GM12878 (cell line): ENCODE measurements at regions not wholly inside any gene's neighbourhood (a gene's known extent, or its start where the extent isn't known, plus 50 kb on each side); places are given as distances from the start of the nearest gene placed in this dataset.

Experiments used
- ATAC-seq: fragments of 200-7000 bp; cut with Tn5 transposase; 3 replicates; pipeline ENCODE4 v1.9.1; 2020; ENCODE audit warnings: mild to moderate bottlenecking, moderate library complexity
- BruUV-seq: library from RNA; stranded (reverse); fragments of 400-500 nt; replicated peaks from 2 replicates; lab custom pipeline; 2021; lab: Mats Ljungman, UMichigan
- CTCF ChIA-PET: fragments of 300-600 bp; sonication (Branson Sonifier 250); formaldehyde crosslinking; extraction: SDS; loops from one replicate; lab custom pipeline; 2021; ENCODE audit warnings: inconsistent platforms; lab: Yijun Ruan, JAX
- POLR2A ChIA-PET: fragments of 350-600 bp; formaldehyde crosslinking; extraction: SDS; loops from one replicate; lab custom pipeline; 2021; ENCODE audit warnings: inconsistent platforms; lab: Charles Lee
- RAD21 ChIA-PET: fragments of 300-600 bp; sonication (Branson Sonifier 250); formaldehyde crosslinking; loops from one replicate; lab custom pipeline; 2023; ENCODE audit warnings: antibody characterized with exemption; ENCODE audit not compliant: unreplicated experiment; lab: Charles Lee
- SMC1A ChIA-PET: fragments of 300-600 bp; sonication (Branson Sonifier 250); formaldehyde crosslinking; loops from one replicate; lab custom pipeline; 2023; ENCODE audit not compliant: unreplicated experiment, uncharacterized antibody; lab: Charles Lee
- DNase-seq: peaks from one replicate; pipeline ENCODE4 v3.0.0-alpha.2; 2011; ENCODE audit warnings: low read depth, low spot score
- FAIRE-seq: peaks from 3 replicates; lab custom pipeline; 2011; peaks lifted over from hg19 to GRCh38; lab: Jason Lieb, UNC
- H2AFZ ChIP-seq: 2 replicates; pipeline ENCODE4 v1.6.0; 2011; ENCODE audit warnings: low read depth, low read length, control low read depth; ENCODE audit not compliant: control insufficient read depth
- H3K27ac ChIP-seq: 2 replicates; pipeline ENCODE4 v1.5.1; 2011; ENCODE audit warnings: control low read depth; ENCODE audit not compliant: control insufficient read depth, insufficient read depth
- H3K27me3 ChIP-seq, 2 experiments: replicated peaks in 1 of 2; 2 replicates each; pipeline versions ENCODE4 v1.6.0 to v1.6.1; 2011; ENCODE audit warnings: low read length in 1 of 2; ENCODE audit not compliant: control insufficient read depth in 2 of 2, insufficient read depth in 2 of 2
- H3K36me3 ChIP-seq, 2 experiments: 2 replicates each; pipeline ENCODE4 v1.5.1; 2011; ENCODE audit warnings: low read length in 1 of 2; ENCODE audit not compliant: control insufficient read depth in 2 of 2, insufficient read depth in 2 of 2
- H3K4me1 ChIP-seq: 2 replicates; pipeline ENCODE4 v1.6.1; 2011; ENCODE audit warnings: mild to moderate bottlenecking, low read length, moderate library complexity, mixed read lengths; ENCODE audit not compliant: control insufficient read depth, insufficient read depth
- H3K4me2 ChIP-seq: 2 replicates; pipeline ENCODE4 v1.6.0; 2011; ENCODE audit warnings: control low read depth; ENCODE audit not compliant: control insufficient read depth, insufficient read depth
- H3K4me3 ChIP-seq: fragments of 200-600 bp; sonication (generic); 2 replicates; pipeline ENCODE4 v1.5.1; 2016
- H3K79me2 ChIP-seq: 2 replicates; pipeline ENCODE4 v1.6.0; 2011; ENCODE audit warnings: low read length; ENCODE audit not compliant: control insufficient read depth, insufficient read depth
- H3K9ac ChIP-seq: 2 replicates; pipeline ENCODE4 v1.8.0; 2011; ENCODE audit warnings: low read length, control low read depth, mixed read lengths; ENCODE audit not compliant: control insufficient read depth, insufficient read depth
- H3K9me3 ChIP-seq: replicated peaks from 3 replicates; pipeline ENCODE4 v1.5.1; 2011; ENCODE audit warnings: mild to moderate bottlenecking, low read length; ENCODE audit not compliant: control insufficient read depth, insufficient read depth
- H4K20me1 ChIP-seq: 2 replicates; pipeline ENCODE4 v1.6.0; 2011; ENCODE audit not compliant: control insufficient read depth, insufficient read depth
- BACH1 ChIP-seq: fragments of 450-650 bp; IDR thresholded peaks from 2 replicates; pipeline ENCODE4 v1.6.1; 2017; ENCODE audit warnings: mild to moderate bottlenecking, borderline replicate concordance
- BCLAF1 ChIP-seq: fragments of 450-650 bp; IDR thresholded peaks from 2 replicates; pipeline ENCODE4 v1.6.1; 2017; ENCODE audit warnings: antibody characterized with exemption, mild to moderate bottlenecking, moderate library complexity
- CBX5 ChIP-seq: sonication (generic); IDR thresholded peaks from 2 replicates; pipeline ENCODE4 v1.6.1; 2016; ENCODE audit warnings: low read depth, moderate library complexity, mild to moderate bottlenecking, inconsistent platforms
- CEBPB ChIP-seq, 2 experiments: fragments of 150-350 bp in 1 of 2; IDR thresholded peaks; 2 replicates each; pipeline ENCODE4 v1.6.1; 2012 to 2014; ENCODE audit warnings: low read depth in 2 of 2, low read length in 2 of 2, borderline replicate concordance in 1 of 2, inconsistent platforms in 1 of 2
- GATAD2B ChIP-seq: fragments of 450-650 bp; conservative IDR thresholded peaks from 2 replicates; pipeline ENCODE4 v1.6.1; 2017; ENCODE audit warnings: low read depth, mild to moderate bottlenecking, moderate library complexity
- HDGF ChIP-seq: fragments of 450-650 bp; IDR thresholded peaks from 2 replicates; pipeline ENCODE4 v1.6.1; 2016; ENCODE audit warnings: antibody characterized with exemption
- IKZF2 ChIP-seq, 2 experiments: fragments of 450-650 bp; IDR thresholded peaks; 2 replicates each; pipeline ENCODE4 v1.6.1; 2017; ENCODE audit warnings: mild to moderate bottlenecking in 2 of 2, moderate library complexity in 2 of 2
- MYC ChIP-seq: IDR thresholded peaks from 2 replicates; pipeline ENCODE4 v1.6.1; 2011; ENCODE audit warnings: mild to moderate bottlenecking, low read length, moderate library complexity, inconsistent platforms; ENCODE audit not compliant: insufficient read depth, insufficient replicate concordance, insufficient read length, severe bottlenecking
- NR2F1 ChIP-seq: fragments of 450-650 bp; conservative IDR thresholded peaks from 2 replicates; pipeline ENCODE4 v1.6.1; 2017; ENCODE audit warnings: mild to moderate bottlenecking
- PKNOX1 ChIP-seq: fragments of 450-650 bp; IDR thresholded peaks from 2 replicates; pipeline ENCODE4 v1.6.1; 2016; ENCODE audit warnings: mild to moderate bottlenecking
- RELA ChIP-seq: fragments of 450-650 bp; IDR thresholded peaks from 2 replicates; pipeline ENCODE4 v1.8.0; 2014; ENCODE audit warnings: borderline replicate concordance; ENCODE audit not compliant: partially characterized antibody
- SPI1 ChIP-seq: IDR thresholded peaks from 2 replicates; pipeline ENCODE4 v1.6.1; 2011; ENCODE audit warnings: low read depth, mild to moderate bottlenecking, low read length, moderate library complexity, borderline replicate concordance; ENCODE audit not compliant: insufficient read depth
- SRF ChIP-seq, 2 experiments: IDR thresholded peaks; 2 replicates each; pipeline ENCODE4 v1.6.1; 2011; ENCODE audit warnings: low read depth in 2 of 2, low read length in 2 of 2, mild to moderate bottlenecking in 1 of 2, moderate library complexity in 1 of 2
- STAT1 ChIP-seq: fragments of 450-650 bp; conservative IDR thresholded peaks from 2 replicates; pipeline ENCODE4 v1.6.1; 2014; ENCODE audit warnings: antibody characterized with exemption, mild to moderate bottlenecking
- WGBS: methylation state at CpG from one replicate; pipeline ENCODE4 v1.1.6; 2016; ENCODE audit warnings: low lambda C conversion rate; ENCODE audit not compliant: insufficient replicate concordance, insufficient coverage; ENCODE audit errors: missing lambda C conversion rate; 5-methylcytosine and 5-hydroxymethylcytosine counted together
- in situ Hi-C: fragments of 300-500 bp; cut with MboI; formaldehyde crosslinking; loops from 9 replicates; pipeline ENCODE4 v1.14.3; 2018; ENCODE audit warnings: mixed read lengths
- intact Hi-C: fragments of 100-400 bp; cut with micrococcal nuclease; formaldehyde crosslinking; loops from one replicate; pipeline ENCODE4 v1.14.2; 2022; ENCODE audit not compliant: unreplicated experiment

- in situ Hi-C loops = no loop called here
These were observed 280.7 kb upstream of the ZC3H15 start for GRCh38 chr2:186205254-186205911.

DNA sequence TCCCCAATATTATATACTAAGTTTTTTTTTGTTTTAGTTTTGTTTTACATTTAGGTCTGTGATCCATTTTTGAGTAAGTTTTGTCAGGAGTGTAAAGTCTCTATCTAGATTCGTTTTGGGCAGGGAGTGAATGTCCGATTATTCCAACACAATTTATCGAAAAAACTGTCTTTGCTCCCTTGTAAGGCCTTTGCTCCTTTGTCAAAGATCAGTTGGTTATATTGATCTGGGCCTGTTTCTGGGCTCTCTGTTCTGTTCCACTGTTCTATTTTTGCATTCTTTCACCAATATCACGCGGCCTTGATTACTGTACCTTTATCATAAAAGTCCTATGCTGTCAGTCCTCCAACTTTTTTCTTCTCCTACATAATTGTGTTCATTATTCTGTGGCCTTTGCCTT, 276.5 kb upstream of the ZC3H15 start:
- no peak for DNase-seq
- Histone ChIP-seq H3K4me3 (no peak overlapping the region), H3K27me3 (no peaks in the 10 kb centered on the region), H4K20me1 (no peaks in the 10 kb centered on the region), H3K27ac (no peak overlapping the region), H3K4me1 (no peaks in the 10 kb centered on the region), H3K9ac (no peak overlapping the region), H2AFZ (no peak overlapping the region), H3K4me2 (no peak overlapping the region), H3K79me2 (no peaks in the 10 kb centered on the region), H3K36me3 (no peaks in the 10 kb centered on the region), H3K9me3 (no peaks in the 10 kb centered on the region)
- SMC1A ChIA-PET = interaction anchor here (0.7 to 1.1 kb wide), 2 partner anchors 8 to 36 kb away, joined by 3 to 6 read pairs; no protein-coding TSS in a partner anchor
- in situ Hi-C loops (no loop called here), intact Hi-C loops (no loop called here)
- no peak for ATAC-seq
- BruUV-seq = no TSS peak
- no peak for FAIRE-seq
- RAD21 ChIA-PET = no interaction called here
- POLR2A ChIA-PET = no interaction called here
- WGBS = 88% methylated on average over 5 of the region's 5 CpGs
- CTCF ChIA-PET = no interaction called here
- no peak for TF ChIP-seq SPI1
- TF ChIP-seq CBX5 = no peak
- TF ChIP-seq SRF (IDR thresholded peaks at IDR 0.05; ENCODE audit: low read depth in 2 of 2, low read length in 2 of 2) = no peak
- TF ChIP-seq MYC = no peak
- no peak for TF ChIP-seq RELA
- TF ChIP-seq HDGF = no peak
- TF ChIP-seq GATAD2B = no peak
- no peak for TF ChIP-seq BCLAF1
- TF ChIP-seq CEBPB (IDR thresholded peaks at IDR 0.05; ENCODE audit: borderline replicate concordance in 1 of 2, low read depth in 2 of 2, low read length in 2 of 2) = no peak
- no peak for TF ChIP-seq PKNOX1

More at GRCh38 chr2:186205254-186205911, 280.7 kb upstream of the ZC3H15 start:
- no peak overlapping the region for H2AFZ ChIP-seq
- BruUV-seq = no TSS peak
- no peak overlapping the region for H3K4me2 ChIP-seq
- H3K27me3 ChIP-seq = no peaks in the 10 kb centered on the region
- TF ChIP-seq NR2F1 (no peak), STAT1 (no peak), BACH1 (no peak), IKZF2 (IDR thresholded peaks at IDR 0.05) (no peak)
- intact Hi-C loops = no loop called here
- H3K4me3 ChIP-seq = no peak overlapping the region
- H3K27ac ChIP-seq = no peak overlapping the region
- H3K9me3 ChIP-seq = no peaks in the 10 kb centered on the region
- DNase-seq (no peak), FAIRE-seq (no peak), ATAC-seq (peak; percentile 45; the same call in 2 of the 3 replicates)
- H4K20me1 ChIP-seq = no peaks in the 10 kb centered on the region
- POLR2A ChIA-PET = no interaction called here
- H3K4me1 ChIP-seq = no peaks in the 10 kb centered on the region
- CTCF ChIA-PET = no interaction called here
- H3K9ac ChIP-seq = no peak overlapping the region
- no peaks in the 10 kb centered on the region for H3K36me3 ChIP-seq
- RAD21 ChIA-PET = no interaction called here
- SMC1A ChIA-PET = interaction anchor here (0.6 kb wide), 1 partner anchor 216 kb away, joined by 3 read pairs; no protein-coding TSS in a partner anchor
- WGBS = 0% methylated on average over 1 of the region's 1 CpG
- no peaks in the 10 kb centered on the region for H3K79me2 ChIP-seq
